GM13977 (cell line): ENCODE measurements at regions not wholly inside any gene's neighbourhood (a gene's known extent, or its start where the extent isn't known, plus 50 kb on each side); places are given as distances from the start of the nearest gene placed in this dataset.

Experiments used
- DNase-seq: peaks from one replicate; pipeline ENCODE4 v3.0.0; 2012; ENCODE audit warnings: low spot score
- CTCF ChIP-seq: IDR thresholded peaks from 2 replicates; pipeline ENCODE4 v1.5.1; 2012; ENCODE audit warnings: mild to moderate bottlenecking, control low read depth; ENCODE audit not compliant: insufficient read depth; ENCODE audit errors: extremely low read depth, missing control alignments
- in situ Hi-C: fragments of 300-500 bp; cut with MboI; formaldehyde crosslinking; loops from one replicate; pipeline ENCODE4 v1.12.0; 2022; ENCODE audit warnings: low sequenced_read_pairs, low pct_unique_long_range_greater_than_20kb, mixed read lengths, inconsistent platforms; ENCODE audit not compliant: unreplicated experiment

DNA sequence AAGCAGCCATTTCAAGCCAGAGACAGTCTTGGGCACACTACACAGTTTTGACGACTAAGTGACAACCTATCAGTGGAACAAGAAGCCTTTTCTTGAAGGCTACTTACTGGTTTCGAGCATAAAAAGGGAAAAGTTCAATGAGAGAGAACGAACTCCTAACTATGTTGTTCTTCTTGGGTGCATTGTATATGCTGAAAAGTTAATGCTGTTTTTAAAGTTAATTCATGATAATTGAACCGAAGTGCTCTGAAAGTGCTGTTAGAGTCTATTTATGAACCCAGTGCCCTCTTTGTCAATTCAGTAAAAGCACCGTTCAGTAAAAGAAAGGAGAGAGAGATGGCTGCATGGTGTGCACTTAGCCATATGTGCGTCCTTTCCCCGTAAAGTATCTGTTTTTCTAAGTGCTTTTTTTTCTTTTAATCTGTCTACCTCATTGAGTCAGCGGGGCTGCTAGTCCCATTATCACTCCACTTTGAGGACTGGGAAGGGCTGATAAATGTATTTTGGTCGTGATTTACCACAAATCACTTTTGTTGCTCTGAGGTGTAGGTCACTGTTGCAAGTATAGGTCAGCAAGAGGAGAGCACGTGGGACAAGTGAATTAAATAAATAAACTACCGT lies 380.7 kb upstream of the GOLIM4 start:
- TF ChIP-seq CTCF: no peak
- in situ Hi-C loops: loop anchor here (10.0 kb wide), 1 partner anchor 262 kb away; no protein-coding TSS in a partner anchor

DNA sequence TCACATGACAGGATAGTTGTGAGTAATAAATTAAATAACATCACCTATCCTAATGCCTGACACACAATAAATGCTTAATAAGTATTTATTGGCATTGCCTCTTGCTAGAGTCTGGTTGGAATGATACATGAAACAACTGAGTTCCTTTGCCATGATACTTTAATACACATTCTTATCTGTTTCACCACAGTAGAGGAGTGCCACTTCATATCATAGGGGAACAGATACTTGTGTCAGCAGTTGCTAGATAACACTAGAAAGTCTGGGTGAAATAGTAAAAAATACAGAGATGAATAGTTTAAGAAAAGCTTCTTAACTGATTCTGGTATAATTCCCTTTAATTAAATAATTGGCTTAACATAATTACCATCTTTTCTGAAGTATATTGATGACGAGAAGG lies 380.0 kb upstream of the GOLIM4 start:
- no peak for TF ChIP-seq CTCF
- no peak for DNase-seq
- in situ Hi-C loops: loop anchor here (10.0 kb wide), 1 partner anchor 261 kb away; no protein-coding TSS in a partner anchor

More for the DNA sequence above, 380.7 kb upstream of the GOLIM4 start:
- no peak for DNase-seq

GRCh38 chr3:168473334-168473890 lies 377.7 kb upstream of the GOLIM4 start:
- in situ Hi-C loops: loop anchor here (10.0 kb wide), 1 partner anchor 259 kb away; no protein-coding TSS in a partner anchor
- TF ChIP-seq CTCF: no peak
- DNase-seq: no peak

DNA sequence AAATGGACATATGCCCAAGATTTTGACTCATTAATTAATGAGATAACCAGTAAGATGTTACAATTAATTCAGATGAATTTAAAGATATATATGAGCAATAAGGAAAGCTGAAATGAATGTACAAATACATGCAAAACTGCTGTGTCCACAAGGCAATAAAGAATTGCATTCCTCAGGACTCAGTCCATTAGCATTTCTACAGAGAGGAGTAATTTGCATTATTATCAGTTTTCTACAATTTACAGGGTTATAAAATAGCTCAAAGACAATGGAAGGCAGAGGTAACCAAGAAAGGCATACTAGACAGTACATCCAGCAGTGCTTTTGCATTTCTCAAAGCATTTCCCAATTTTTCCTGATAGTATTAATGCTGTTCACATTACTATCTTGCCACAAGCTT lies 377.1 kb upstream of the GOLIM4 start:
- no peak for DNase-seq
- in situ Hi-C loops: loop anchor here (10.0 kb wide), 1 partner anchor 258 kb away; no protein-coding TSS in a partner anchor
- no peak for TF ChIP-seq CTCF

GRCh38 chr3:168470380-168470779 lies 374.7 kb upstream of the GOLIM4 start:
- in situ Hi-C loops: loop anchor here (10.0 kb wide), 1 partner anchor 256 kb away; no protein-coding TSS in a partner anchor
- TF ChIP-seq CTCF: no peak
- DNase-seq: no peak

- in situ Hi-C loops: no loop called here
- no peak for TF ChIP-seq CTCF
- DNase-seq: no peak
Observed at GRCh38 chr3:168469436-168469835, 373.7 kb upstream of the GOLIM4 start.
